ENCODE measurements at regions not wholly inside any gene's neighbourhood (a gene's known extent, or its start where the extent isn't known, plus 50 kb on each side); places are given as distances from the start of the nearest gene placed in this dataset.

GRCh38 chr5:25764733-25765132 is 1120.0 kb upstream of the CDH10 start (continued):
- TF ChIP-seq CBX8 (IDR thresholded peaks at IDR 0.05; ENCODE audit: borderline replicate concordance, low read depth, low read length) (no peak), NRF1 (IDR thresholded peaks at IDR 0.05; ENCODE audit: low read depth, low read length) (no peak), ASH2L (IDR thresholded peaks at IDR 0.05; ENCODE audit: low read length) (no peak), TBP (IDR thresholded peaks at IDR 0.05; ENCODE audit: low read depth, low read length) (no peak), SP1 (IDR thresholded peaks at IDR 0.05; ENCODE audit: low read depth, low read length) (no peak), BCL11A (IDR thresholded peaks at IDR 0.05; ENCODE audit: low read depth in 2 of 2, low read length in 2 of 2) (no peak), GABPA (IDR thresholded peaks at IDR 0.05; ENCODE audit: borderline replicate concordance, insufficient read depth, low read length) (no peak), TEAD4 (IDR thresholded peaks at IDR 0.05; ENCODE audit: low read depth, low read length) (no peak), TAF1 (IDR thresholded peaks at IDR 0.05; ENCODE audit: low read depth, low read length) (no peak), CTBP2 (IDR thresholded peaks at IDR 0.05; ENCODE audit: borderline replicate concordance, insufficient read depth, insufficient read length, low read length) (no peak), SIX5 (IDR thresholded peaks at IDR 0.05; ENCODE audit: low read depth, low read length) (no peak), EZH2 (IDR thresholded peaks at IDR 0.05; ENCODE audit: low read depth, low read length, severe bottlenecking) (no peak), ATF3 (IDR thresholded peaks at IDR 0.05; ENCODE audit: insufficient read depth, low read depth, low read length) (no peak), KDM1A (IDR thresholded peaks at IDR 0.05; ENCODE audit: borderline replicate concordance, low read length) (no peak), CBX5 (IDR thresholded peaks at IDR 0.05; ENCODE audit: low read depth, low read length) (no peak), MAX (IDR thresholded peaks at IDR 0.05) (no peak), GTF2F1 (IDR thresholded peaks at IDR 0.05; ENCODE audit: borderline replicate concordance, low read depth, low read length) (no peak)

Measured in H1 (cell line).